ENCODE measurements at regions not wholly inside any gene's neighbourhood (a gene's known extent, or its start where the extent isn't known, plus 50 kb on each side); places are given as distances from the start of the nearest gene placed in this dataset.
A peak's percentile ranks its signal among the peaks of the same experiment; 100 is the strongest.

DNA sequence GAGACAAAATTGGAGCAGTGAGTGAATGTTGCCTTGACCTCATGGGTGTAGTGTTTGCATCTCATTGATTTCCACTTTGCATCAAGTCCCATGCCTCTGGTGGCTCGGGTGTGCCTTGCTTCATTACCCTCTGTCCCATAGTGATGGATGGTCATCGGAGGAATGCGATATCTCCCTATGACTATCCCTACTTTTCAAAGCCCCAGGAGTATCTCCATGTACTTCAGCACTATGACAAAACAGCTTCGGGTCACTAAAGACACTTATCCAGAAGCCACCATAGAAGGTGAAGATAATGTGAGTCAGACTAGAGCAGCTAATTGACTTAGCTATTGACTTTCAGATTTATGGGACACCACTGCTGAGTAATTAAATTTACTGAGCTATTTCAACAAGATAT, 355.1 kb upstream of the CCDC196 start:
- DNase-seq = no peak

GRCh38 chr14:66133666-66134065, 352.5 kb upstream of the CCDC196 start:
- DNase-seq = no peak

DNA sequence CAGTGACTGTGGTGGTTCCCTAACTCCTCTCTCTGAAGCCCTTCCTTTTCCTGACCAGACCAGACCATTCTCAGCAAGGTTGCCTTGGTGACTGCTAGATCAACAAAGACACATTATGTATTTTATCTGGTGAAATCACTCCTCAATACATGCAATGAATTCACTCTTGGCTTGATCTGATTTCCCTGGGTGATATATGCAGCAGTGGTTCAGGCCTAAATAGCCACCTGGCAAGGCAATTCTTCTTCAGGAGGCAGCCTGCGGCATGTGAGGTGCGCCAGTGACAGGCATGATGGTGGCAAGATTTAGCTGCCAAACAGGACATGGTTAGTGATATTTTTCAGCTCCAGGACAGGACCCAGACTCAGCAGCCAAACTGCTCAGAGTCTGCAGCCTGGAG, 350.3 kb upstream of the CCDC196 start:
- no peak for DNase-seq

DNA sequence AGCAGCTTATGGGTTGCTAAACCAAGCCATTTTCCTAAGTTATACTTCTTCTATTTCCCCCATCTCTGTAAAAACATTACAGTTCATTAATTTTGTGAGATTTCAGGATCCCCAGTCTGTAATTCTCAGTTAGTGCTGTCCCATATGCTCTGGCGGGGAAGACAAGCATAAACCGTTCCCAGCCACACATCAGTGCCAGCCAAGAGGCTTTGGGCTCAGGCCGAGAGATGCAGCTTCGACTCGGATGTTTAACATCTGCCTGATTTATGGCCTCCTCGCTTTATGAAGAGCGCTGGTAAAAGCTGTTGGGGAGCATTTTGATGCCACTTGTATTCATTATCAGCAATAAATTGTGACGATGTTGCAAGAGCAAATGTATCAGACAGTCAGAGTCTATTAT, 349.1 kb upstream of the CCDC196 start:
- DNase-seq = no peak

- no peak for DNase-seq
These were observed 346.7 kb upstream of the CCDC196 start for GRCh38 chr14:66139432-66139831.

DNA sequence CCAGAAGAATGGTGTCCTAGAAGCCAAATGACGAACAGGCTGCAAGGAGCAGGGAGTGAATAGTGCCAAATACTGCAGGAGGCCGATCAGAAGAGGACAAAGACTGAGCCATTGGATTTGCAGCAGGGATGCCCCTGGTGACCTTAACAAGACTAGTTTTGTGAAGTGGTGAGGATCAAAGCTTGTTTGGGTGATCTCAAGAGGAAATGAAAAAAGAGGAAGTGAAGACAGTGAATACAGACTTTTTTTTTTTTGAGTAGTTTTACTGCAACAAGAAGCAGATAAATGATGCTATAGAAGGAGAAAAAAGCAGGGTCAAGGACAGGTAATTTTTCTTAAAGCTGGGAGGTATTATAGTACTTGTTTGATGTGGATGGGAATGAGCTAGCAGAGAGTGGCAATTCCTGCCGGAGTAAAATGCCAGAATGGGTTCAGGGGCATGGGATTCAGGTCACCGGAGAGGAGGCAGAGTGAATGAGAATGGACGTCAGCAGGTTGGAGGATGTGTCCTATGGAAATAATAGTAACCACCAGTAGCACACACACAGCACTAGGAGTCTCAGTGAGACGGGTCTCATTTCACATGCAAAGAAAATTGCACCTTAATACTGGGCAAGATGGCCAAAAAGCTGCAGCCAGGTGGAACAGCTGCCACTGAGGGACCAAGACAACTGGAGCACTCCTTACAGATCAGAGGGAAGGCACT, 345.8 kb upstream of the CCDC196 start:
- no peak for DNase-seq

- no peak for DNase-seq
These were observed 345.2 kb upstream of the CCDC196 start for GRCh38 chr14:66140963-66141362.

DNA sequence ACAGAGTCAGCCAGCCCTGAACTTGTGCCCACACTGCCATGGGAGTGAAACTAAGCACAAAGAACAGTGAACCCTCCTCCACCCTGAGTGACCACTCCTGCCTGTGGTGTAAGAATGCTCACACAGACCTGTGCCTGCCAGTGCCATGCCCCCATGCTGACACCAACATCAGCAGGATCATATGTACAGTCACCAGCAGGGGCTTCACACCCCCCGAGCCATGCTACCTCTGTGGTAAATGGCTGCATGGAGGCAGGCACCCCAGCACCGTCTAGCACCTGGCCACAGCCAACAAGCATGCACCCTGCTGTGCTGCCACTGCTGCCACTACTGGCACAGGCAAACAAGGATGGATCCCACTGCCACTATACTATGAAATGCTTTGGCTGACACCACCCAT, 344.4 kb upstream of the CCDC196 start:
- DNase-seq = no peak

DNA sequence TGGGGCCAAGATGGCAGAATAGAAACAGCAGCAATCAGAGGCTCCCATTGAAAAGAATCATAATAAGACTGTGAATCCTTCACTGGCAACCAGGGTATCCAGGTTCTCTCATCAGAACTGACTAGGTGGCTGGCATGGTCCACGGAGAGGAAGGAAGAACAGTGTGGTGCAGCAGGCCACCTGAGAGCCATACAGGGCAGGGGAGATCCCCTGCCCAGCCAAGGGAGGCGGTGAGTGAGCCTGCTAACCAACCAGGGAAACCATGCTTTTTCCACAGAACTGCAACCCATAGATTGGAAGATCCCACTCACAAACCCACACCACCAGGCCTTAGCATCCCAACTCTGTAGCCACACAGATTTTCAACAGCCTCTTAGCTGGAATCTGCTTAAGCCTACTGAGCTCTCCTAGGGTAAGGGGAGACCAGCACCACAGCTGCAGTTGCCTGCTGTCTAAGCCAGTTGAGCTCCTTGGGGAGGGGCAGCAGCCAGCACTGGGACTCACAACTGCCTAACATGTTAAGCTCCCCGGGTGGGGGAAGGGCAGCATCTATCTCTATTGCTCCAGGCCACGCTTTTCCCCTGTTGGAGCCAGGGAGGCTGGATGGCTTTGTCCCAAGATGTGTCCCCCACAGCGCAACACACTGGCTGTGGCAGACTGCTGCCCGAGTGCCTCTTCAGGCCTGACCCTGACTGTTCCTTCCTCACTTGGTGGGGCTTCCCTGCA, 342.6 kb upstream of the CCDC196 start:
- DNase-seq = no peak

DNA sequence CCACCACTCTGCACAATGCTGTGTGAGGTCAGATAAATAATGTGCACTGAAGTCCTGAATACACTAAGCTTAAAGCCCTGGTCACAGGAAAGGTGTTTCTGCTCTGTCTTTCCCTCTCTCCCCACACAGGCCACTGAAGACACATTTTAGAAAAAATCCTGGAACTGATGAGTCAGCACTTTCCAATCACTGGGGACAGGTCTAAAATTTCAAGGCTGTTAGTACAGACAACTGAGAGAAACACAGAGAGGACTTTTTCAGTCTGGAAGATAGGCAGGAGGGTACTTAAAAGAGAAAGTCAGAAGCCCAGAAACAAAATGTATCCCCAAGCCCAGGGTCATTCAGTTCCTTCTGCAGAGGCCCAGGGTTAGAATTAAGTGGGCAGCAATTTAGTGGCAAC, 333.9 kb upstream of the CCDC196 start:
- DNase-seq = no peak

- DNase-seq = no peak
These were observed 333.4 kb upstream of the CCDC196 start for GRCh38 chr14:66152747-66153146.

DNA sequence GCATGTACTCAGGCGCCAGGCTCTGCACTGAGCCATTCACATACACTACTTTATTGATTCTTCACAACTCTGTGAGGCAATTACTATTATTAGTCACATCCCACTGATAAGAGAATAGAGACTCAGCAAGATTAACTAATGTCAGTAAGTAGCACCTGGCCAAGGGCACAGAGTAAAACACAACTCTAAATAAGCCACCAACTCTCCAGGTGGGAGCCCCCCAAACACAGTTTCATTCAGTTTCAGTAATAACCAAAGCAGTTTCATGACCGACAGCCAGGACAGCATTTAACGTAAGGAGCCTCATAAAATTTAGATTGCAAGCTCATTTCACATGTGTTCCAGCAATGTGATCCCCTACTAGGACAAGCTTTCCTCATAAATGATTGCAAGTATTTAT, 323.1 kb upstream of the CCDC196 start:
- DNase-seq = no peak

- no peak for DNase-seq
These were observed 320.8 kb upstream of the CCDC196 start for GRCh38 chr14:66165337-66165736.

GRCh38 chr14:66174453-66174891, 311.7 kb upstream of the CCDC196 start:
- DNase-seq = no peak

- no peak for DNase-seq
These were observed 308.2 kb upstream of the CCDC196 start for GRCh38 chr14:66177935-66178334.

GRCh38 chr14:66196670-66197069, 289.5 kb upstream of the CCDC196 start:
- DNase-seq = no peak

DNA sequence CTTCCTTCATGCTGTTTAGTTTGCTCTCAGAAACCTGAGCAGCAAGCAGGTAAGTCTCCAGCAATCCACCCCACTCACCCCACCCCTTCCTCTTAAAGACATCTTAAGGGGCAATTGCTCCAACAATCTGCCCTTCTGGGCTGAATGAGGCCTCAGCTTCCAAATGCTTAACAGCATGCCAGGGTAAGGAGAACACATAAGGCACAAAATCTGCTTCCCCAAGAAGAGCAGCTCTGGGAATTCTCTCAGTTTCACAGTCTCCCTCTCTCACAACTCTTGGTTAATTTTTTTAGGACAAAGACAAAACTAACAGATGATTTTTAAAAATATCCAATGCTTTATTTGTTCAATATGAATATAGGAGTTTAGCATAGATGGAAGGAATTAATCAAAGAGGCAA, 288.9 kb upstream of the CCDC196 start:
- DNase-seq = no peak

DNA sequence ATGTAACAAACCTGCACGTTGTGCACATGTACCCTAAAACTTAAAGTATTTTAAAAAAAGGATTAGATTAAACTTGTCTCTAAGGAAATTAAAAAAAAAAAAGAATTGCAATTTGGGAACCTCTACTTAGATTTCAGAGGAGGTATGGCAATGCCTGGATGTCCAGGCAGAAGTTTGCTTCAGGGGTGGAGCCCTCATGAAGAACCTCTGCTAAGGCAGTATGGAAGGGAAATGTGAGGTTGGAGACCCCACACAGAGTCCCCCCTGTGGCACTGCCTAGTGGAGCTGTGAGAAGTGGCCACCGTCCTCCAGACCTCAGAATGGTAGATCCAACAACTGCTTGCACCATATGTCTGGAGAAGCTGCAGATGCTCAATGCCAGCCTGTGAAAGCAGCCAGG, 279.6 kb upstream of the CCDC196 start:
- no peak for DNase-seq

GRCh38 chr14:66216763-66217162, 269.4 kb upstream of the CCDC196 start:
- DNase-seq = no peak

- DNase-seq = no peak
These were observed 266.3 kb upstream of the CCDC196 start for GRCh38 chr14:66219886-66220285.

- no peak for DNase-seq
These were observed 261.5 kb upstream of the CCDC196 start for GRCh38 chr14:66224492-66225178.

DNA sequence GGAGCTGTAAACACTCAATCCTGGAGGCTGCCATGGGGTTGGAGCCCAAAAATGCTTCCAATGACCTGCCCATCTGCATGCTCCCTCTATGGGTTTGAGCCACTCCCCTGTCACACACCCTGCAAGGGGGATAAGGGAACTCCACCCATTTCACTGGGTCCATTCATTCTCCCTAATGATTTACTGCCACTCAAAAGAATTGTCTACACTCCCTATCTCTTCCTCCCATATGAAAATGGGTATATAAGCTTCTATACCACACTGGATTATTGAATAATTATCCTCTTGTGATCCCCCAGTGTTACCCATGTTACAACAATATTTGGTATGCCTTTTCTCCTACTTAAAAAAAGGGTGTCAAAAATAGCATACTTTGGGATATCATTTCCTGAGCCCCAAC, 260.8 kb upstream of the CCDC196 start:
- DNase-seq = no peak

DNA sequence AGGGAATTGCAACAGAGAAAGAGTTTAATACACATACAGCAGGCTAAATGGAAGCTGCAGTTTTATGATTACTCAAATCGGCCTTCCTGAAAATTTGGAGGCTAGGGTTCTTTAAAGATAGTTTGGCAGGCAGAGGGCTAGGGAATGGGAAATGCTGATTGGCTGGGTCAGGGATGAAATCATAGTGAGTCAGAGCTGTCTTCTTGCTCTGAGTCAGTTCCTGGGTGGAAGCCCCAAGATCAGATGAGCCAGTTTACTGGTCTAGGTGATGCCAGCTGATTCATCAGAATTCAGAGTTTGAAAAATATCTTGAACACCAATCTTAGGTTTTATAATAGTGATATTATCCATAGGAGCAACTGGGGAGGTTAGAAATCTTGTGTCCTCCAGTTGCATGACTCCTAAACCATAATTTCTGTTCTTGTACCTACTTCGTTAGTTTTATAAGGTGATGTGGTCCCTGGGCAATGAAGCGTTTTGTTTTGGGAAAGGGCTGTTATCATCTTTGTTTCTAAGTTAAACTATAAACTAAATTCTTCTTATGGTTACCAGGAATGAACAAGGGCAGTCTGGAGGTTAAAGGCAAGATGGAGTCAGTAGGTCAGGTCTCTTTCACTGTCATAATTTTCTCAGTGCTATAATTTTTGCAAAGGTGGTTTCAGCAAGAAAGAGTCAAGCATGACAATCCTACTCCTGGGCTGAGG, 257.8 kb upstream of the CCDC196 start:
- DNase-seq = peak; percentile 61

GRCh38 chr14:66231820-66232219, 254.4 kb upstream of the CCDC196 start:
- no peak for DNase-seq
